PFSK-1 (cell line): ENCODE measurements at regions not wholly inside any gene's neighbourhood (a gene's known extent, or its start where the extent isn't known, plus 50 kb on each side); places are given as distances from the start of the nearest gene placed in this dataset.

ENCODE experiments used
- FOXP2 ChIP-seq: optimal IDR thresholded peaks from 2 replicates; pipeline ENCODE3; 2011; ENCODE audit warnings: borderline replicate concordance, control low read depth, inconsistent platforms; ENCODE audit not compliant: insufficient read depth; ENCODE audit errors: extremely low read length, extremely low read depth
- POLR2AphosphoS5 ChIP-seq: IDR thresholded peaks from 2 replicates; pipeline ENCODE4 v1.6.1; 2012; ENCODE audit warnings: low read depth, mild to moderate bottlenecking, control low read depth, low read length, moderate library complexity
- SIN3A ChIP-seq: IDR thresholded peaks from 2 replicates; pipeline ENCODE4 v1.6.1; 2012; ENCODE audit warnings: mild to moderate bottlenecking, low read length, moderate library complexity, borderline replicate concordance; ENCODE audit not compliant: insufficient read depth
- TAF1 ChIP-seq: IDR thresholded peaks from 2 replicates; pipeline ENCODE4 v1.6.1; 2012; ENCODE audit warnings: low read length, control low read depth, borderline replicate concordance; ENCODE audit not compliant: insufficient read depth
- TF ChIP-seq, protein P1 (sequence below), 2 experiments: IDR thresholded peaks; 2 replicates each; pipeline versions ENCODE4 v1.6.1 to v1.8.0; 2011 to 2012; ENCODE audit warnings: low read depth in 2 of 2, low read length in 2 of 2, control low read depth in 1 of 2, inconsistent platforms in 1 of 2, mild to moderate bottlenecking in 1 of 2, moderate library complexity in 1 of 2; ENCODE audit not compliant: insufficient read depth in 1 of 2

GRCh38 chr13:75959861-75960481, 323.8 kb downstream of the LMO7 start:
- no peak for TF ChIP-seq SIN3A
- TF ChIP-seq POLR2AphosphoS5: no peak
- TF ChIP-seq, protein P1, sequence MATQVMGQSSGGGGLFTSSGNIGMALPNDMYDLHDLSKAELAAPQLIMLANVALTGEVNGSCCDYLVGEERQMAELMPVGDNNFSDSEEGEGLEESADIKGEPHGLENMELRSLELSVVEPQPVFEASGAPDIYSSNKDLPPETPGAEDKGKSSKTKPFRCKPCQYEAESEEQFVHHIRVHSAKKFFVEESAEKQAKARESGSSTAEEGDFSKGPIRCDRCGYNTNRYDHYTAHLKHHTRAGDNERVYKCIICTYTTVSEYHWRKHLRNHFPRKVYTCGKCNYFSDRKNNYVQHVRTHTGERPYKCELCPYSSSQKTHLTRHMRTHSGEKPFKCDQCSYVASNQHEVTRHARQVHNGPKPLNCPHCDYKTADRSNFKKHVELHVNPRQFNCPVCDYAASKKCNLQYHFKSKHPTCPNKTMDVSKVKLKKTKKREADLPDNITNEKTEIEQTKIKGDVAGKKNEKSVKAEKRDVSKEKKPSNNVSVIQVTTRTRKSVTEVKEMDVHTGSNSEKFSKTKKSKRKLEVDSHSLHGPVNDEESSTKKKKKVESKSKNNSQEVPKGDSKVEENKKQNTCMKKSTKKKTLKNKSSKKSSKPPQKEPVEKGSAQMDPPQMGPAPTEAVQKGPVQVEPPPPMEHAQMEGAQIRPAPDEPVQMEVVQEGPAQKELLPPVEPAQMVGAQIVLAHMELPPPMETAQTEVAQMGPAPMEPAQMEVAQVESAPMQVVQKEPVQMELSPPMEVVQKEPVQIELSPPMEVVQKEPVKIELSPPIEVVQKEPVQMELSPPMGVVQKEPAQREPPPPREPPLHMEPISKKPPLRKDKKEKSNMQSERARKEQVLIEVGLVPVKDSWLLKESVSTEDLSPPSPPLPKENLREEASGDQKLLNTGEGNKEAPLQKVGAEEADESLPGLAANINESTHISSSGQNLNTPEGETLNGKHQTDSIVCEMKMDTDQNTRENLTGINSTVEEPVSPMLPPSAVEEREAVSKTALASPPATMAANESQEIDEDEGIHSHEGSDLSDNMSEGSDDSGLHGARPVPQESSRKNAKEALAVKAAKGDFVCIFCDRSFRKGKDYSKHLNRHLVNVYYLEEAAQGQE (IDR thresholded peaks at IDR 0.05; ENCODE audit: insufficient read depth in 1 of 2, low read depth in 2 of 2, low read length in 2 of 2): no peak
- no peak for TF ChIP-seq FOXP2

- no peak for TF ChIP-seq POLR2AphosphoS5
These were observed 311.3 kb downstream of the LMO7 start for GRCh38 chr13:75947448-75947847.

GRCh38 chr13:75946536-75947284, 310.6 kb downstream of the LMO7 start:
- TF ChIP-seq POLR2AphosphoS5 (no peak), TAF1 (no peak), SIN3A (no peak)
- TF ChIP-seq, protein P1 (IDR thresholded peaks at IDR 0.05; ENCODE audit: insufficient read depth in 1 of 2, low read depth in 2 of 2, low read length in 2 of 2): no peak

GRCh38 chr13:75945841-75946482, 309.8 kb downstream of the LMO7 start:
- TF ChIP-seq SIN3A (no peak), TAF1 (no peak), POLR2AphosphoS5 (no peak), FOXP2 (no peak)
- TF ChIP-seq, protein P1 (IDR thresholded peaks at IDR 0.05; ENCODE audit: insufficient read depth in 1 of 2, low read depth in 2 of 2, low read length in 2 of 2): no peak

DNA sequence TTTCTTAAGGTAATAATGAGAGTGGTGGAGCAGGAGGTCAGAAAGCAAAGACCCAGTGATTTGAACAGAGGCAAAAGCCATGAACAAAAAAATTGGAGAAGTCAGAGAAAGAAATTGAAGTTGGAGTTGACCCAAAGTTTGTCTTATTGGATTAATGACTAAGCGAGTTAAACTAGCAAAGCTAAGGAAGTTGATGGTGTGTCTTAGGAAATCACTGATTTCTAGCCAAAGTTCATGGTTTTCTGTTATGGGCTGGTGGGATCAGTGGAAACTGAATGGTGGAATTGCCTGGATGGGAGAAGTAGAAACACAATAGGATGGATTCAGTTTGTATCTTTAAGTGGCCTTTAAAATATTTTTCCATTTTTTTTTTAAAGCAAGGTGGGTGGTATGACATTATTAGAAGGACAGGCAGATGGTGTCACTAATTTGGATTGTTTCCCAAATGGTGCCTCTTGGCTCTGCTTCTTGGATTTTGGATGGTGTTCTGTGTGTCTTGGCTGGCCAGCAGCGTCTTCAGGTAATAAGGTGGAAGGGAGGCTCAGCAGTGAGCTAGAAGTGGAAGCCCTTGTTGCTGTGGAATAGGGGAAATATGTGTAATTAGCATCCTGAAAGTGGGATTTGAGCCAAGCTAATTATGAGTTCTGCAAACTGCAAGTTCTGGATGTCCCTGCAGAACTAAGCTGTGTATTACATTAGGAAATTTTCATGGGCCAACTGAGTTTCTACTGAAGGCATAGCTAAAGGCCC, 302.9 kb downstream of the LMO7 start:
- TF ChIP-seq POLR2AphosphoS5: no peak
- no peak for TF ChIP-seq SIN3A
- TF ChIP-seq, protein P1 (IDR thresholded peaks at IDR 0.05; ENCODE audit: insufficient read depth in 1 of 2, low read depth in 2 of 2, low read length in 2 of 2): no peak
- no peak for TF ChIP-seq TAF1
- no peak for TF ChIP-seq FOXP2
